ENCODE measurements at regions not wholly inside any gene's neighbourhood (a gene's known extent, or its start where the extent isn't known, plus 50 kb on each side); places are given as distances from the start of the nearest gene placed in this dataset.

DNA sequence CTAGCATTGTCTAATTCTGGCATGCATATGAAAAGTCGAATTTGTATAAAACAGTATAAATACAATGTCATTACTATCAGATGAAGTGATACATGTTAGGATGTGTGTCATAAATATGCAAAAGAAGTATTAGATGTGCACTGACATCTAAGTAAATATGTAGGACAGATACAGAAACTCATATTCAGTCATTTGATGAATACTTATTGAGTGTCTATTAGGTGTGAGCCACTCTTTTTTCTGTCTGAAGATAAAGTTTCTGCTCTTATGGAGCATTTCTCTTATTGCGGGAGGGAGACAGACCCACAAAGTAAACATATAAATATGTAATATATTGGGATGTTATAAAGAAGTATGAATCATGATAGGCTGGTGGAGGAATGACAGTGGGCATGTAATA is 426.6 kb upstream of the B3GALT2 start:
- TF ChIP-seq GATA2 (IDR thresholded peaks at IDR 0.05; ENCODE audit: low read depth, low read length) (no peak), GATA3 (IDR thresholded peaks at IDR 0.05; ENCODE audit: low read depth, low read length) (no peak)
